Neural progenitor cell (in vitro differentiated cells): ENCODE measurements at regions not wholly inside any gene's neighbourhood (a gene's known extent, or its start where the extent isn't known, plus 50 kb on each side); places are given as distances from the start of the nearest gene placed in this dataset.

ENCODE experiments used
- EZH2 ChIP-seq: fragments of 200-600 bp; sonication (generic); IDR thresholded peaks from 2 replicates; pipeline ENCODE4 v1.6.1; 2017; ENCODE audit warnings: antibody characterized with exemption, mild to moderate bottlenecking, moderate library complexity
- EZH2phosphoT487 ChIP-seq: fragments of 200-600 bp; sonication (generic); IDR thresholded peaks from 2 replicates; pipeline ENCODE4 v1.6.1; 2017; ENCODE audit warnings: antibody characterized with exemption

- TF ChIP-seq EZH2, result no peak
- no peak for TF ChIP-seq EZH2phosphoT487
Measured at GRCh38 chr6:48614326-48614725, 503.3 kb upstream of the PTCHD4 start.
